ENCODE measurements at regions not wholly inside any gene's neighbourhood (a gene's known extent, or its start where the extent isn't known, plus 50 kb on each side); places are given as distances from the start of the nearest gene placed in this dataset.

DNA sequence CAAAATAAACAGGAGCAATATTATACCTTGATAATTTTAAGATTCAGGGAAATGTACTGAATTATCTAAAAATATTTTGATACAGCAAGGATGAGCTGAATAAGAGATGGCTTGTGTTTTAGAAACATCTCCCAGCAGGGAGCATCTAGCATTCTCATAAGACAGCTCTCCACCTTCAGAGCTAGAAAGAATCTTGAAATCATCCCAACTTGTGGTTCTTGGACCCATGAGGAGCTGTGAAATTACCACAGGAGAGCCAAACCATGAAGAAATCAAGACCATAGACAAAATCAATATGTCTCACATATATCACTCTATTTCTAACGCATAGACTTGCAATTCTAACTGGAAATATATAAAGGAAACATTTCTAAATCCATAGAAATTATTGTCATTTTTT, 210.6 kb upstream of the DKK2 start:
- Histone ChIP-seq H2AFZ (ENCODE audit: low read depth, low read length) (no peak overlapping the region), H3K27ac (ENCODE audit: low read length) (no peak overlapping the region), H3K9ac (ENCODE audit: low read length) (no peak overlapping the region), H3F3A (ENCODE audit: insufficient read depth, low read length, poor library complexity, severe bottlenecking) (no peaks in the 10 kb centered on the region), H3K9me2 (ENCODE audit: insufficient read depth, low read length) (no peaks in the 10 kb centered on the region), H3K9me3 (ENCODE audit: low read length) (no peaks in the 10 kb centered on the region), H3K4me2 (ENCODE audit: low read length) (no peak overlapping the region), H3K4me3 (ENCODE audit: low read length) (no peak overlapping the region), H3K36me3 (ENCODE audit: insufficient read depth, low read length) (no peaks in the 10 kb centered on the region), H4K20me1 (ENCODE audit: insufficient read depth) (no peaks in the 10 kb centered on the region), H3K79me2 (replicated peaks; ENCODE audit: insufficient read depth, low read length) (no peaks in the 10 kb centered on the region), H3K27me3 (ENCODE audit: insufficient read depth, low read depth, low read length) (no peaks in the 10 kb centered on the region)
- TF ChIP-seq SMC3 (conservative IDR thresholded peaks at IDR 0.05; ENCODE audit: poor library complexity) (no peak), POLR2AphosphoS5 (IDR thresholded peaks at IDR 0.05) (no peak), MXI1 (conservative IDR thresholded peaks at IDR 0.05; ENCODE audit: poor library complexity, severe bottlenecking) (no peak), TAF1 (IDR thresholded peaks at IDR 0.05; ENCODE audit: low read depth) (no peak), CTCF (IDR thresholded peaks at IDR 0.05; ENCODE audit: poor library complexity, severe bottlenecking) (no peak), RAD21 (conservative IDR thresholded peaks at IDR 0.05) (no peak), EP300 (conservative IDR thresholded peaks at IDR 0.05; ENCODE audit: poor library complexity, severe bottlenecking) (no peak), EZH2 (IDR thresholded peaks at IDR 0.05; ENCODE audit: borderline replicate concordance, insufficient read depth, low read length, poor library complexity, severe bottlenecking) (no peak), REST (IDR thresholded peaks at IDR 0.05; ENCODE audit: borderline replicate concordance) (no peak)

- Histone ChIP-seq H3F3A (ENCODE audit: insufficient read depth, low read length, poor library complexity, severe bottlenecking) (no peaks in the 10 kb centered on the region), H3K36me3 (ENCODE audit: insufficient read depth, low read length) (no peaks in the 10 kb centered on the region), H3K9ac (ENCODE audit: low read length) (no peak overlapping the region), H3K9me2 (ENCODE audit: insufficient read depth, low read length) (no peaks in the 10 kb centered on the region), H3K4me3 (ENCODE audit: low read length) (no peak overlapping the region), H3K79me2 (replicated peaks; ENCODE audit: insufficient read depth, low read length) (no peaks in the 10 kb centered on the region), H2AFZ (ENCODE audit: low read depth, low read length) (no peak overlapping the region), H3K9me3 (ENCODE audit: low read length) (no peaks in the 10 kb centered on the region), H3K27me3 (ENCODE audit: insufficient read depth, low read depth, low read length) (no peaks in the 10 kb centered on the region), H4K20me1 (ENCODE audit: insufficient read depth) (no peaks in the 10 kb centered on the region), H3K27ac (ENCODE audit: low read length) (no peak overlapping the region), H3K4me2 (ENCODE audit: low read length) (no peak overlapping the region)
- no peak for TF ChIP-seq SMC3 (conservative IDR thresholded peaks at IDR 0.05; ENCODE audit: poor library complexity)
- TF ChIP-seq REST (IDR thresholded peaks at IDR 0.05; ENCODE audit: borderline replicate concordance), result no peak
- TF ChIP-seq MXI1 (conservative IDR thresholded peaks at IDR 0.05; ENCODE audit: poor library complexity, severe bottlenecking), result no peak
- no peak for TF ChIP-seq EP300 (conservative IDR thresholded peaks at IDR 0.05; ENCODE audit: poor library complexity, severe bottlenecking)
- TF ChIP-seq TAF1 (IDR thresholded peaks at IDR 0.05; ENCODE audit: low read depth), result no peak
- TF ChIP-seq EZH2 (IDR thresholded peaks at IDR 0.05; ENCODE audit: borderline replicate concordance, insufficient read depth, low read length, poor library complexity, severe bottlenecking), result no peak
- no peak for TF ChIP-seq POLR2AphosphoS5 (IDR thresholded peaks at IDR 0.05)
These were observed 207.1 kb upstream of the DKK2 start for GRCh38 chr4:107243141-107243781.

All from neural cell (in vitro differentiated cells).